ENCODE measurements at regions not wholly inside any gene's neighbourhood (a gene's known extent, or its start where the extent isn't known, plus 50 kb on each side); places are given as distances from the start of the nearest gene placed in this dataset.

DNA sequence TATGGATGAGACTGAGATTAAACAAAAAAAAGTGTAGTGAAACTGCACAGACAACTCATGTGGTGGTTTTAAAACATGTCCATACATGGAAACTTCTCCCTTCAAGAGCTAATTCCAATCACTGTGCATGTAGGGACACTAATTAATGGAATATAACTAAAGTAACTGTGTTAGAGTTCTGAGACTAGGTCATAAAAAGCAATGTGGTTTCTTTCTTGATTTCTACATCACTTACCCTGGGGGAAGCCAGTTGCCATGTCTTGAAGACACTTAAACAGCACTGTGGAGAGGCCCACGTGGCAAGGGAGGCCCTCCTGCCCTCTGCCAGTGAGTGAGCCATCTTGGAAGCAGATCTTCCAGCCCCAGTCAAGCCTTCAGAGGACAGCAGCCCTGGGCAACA is 118.2 kb upstream of the DST start:
- WGBS (ENCODE audit: insufficient coverage, low lambda C conversion rate) = no CpG with 5 or more reads among the region's 1 CpG
- no peak overlapping the region for H3K4me3 ChIP-seq (ENCODE audit: low read length)
- no peaks in the 10 kb centered on the region for H3K4me1 ChIP-seq (ENCODE audit: control insufficient read depth, insufficient read depth, low read length)
- no peaks in the 10 kb centered on the region for H3K36me3 ChIP-seq (ENCODE audit: control insufficient read depth, insufficient read depth, low read length)
- no peak for DNase-seq
- no peak overlapping the region for H3K27ac ChIP-seq (ENCODE audit: low read length)
- no peaks in the 10 kb centered on the region for H3K9me3 ChIP-seq (ENCODE audit: control insufficient read depth, low read depth, low read length)
- no peaks in the 10 kb centered on the region for H3K27me3 ChIP-seq (ENCODE audit: control insufficient read depth, insufficient read depth, low read length)

DNA sequence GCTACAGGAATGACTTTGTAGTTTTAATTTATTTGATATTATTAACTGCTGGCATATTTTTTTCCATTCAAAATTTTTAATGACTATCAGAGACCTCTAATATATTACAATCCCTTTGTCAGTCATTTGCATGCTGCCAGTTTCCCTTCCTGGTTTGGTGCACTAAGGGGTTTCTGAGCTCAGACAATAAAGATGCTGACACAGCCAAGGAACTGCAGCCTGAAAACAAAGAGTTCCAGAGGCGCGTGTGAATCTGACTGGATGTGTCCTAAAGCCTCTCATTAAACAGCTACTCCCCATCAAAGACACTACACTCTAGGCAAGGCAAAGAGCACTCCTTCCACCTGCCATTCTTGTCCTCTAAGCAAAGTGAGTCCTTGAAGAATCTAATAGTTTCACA is 116.8 kb upstream of the DST start:
- WGBS (ENCODE audit: insufficient coverage, low lambda C conversion rate) = 100% methylated on average over 2 of the region's 2 CpGs
- H3K27ac ChIP-seq (ENCODE audit: low read length) = no peak overlapping the region

DNA sequence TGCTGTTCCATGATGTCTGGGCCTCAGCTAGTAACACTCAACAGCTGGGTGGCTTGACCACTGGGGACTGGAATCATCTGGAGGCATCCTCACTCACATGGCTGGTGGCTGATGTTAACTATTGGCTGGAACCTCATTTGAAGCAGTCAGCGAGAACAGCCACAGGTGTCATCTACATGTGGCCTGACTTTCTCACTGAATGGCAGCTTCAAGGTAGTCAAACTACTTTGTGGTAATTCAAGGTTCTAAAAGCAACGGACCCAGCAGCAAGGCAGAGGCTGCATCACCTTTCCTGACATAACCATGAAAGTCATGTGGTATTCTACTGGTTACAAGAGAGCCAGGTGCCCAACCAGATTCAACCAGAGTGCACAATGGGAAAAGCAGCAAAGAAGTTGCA is 115.9 kb upstream of the DST start:
- no peaks in the 10 kb centered on the region for H3K27me3 ChIP-seq (ENCODE audit: control insufficient read depth, insufficient read depth, low read length)
- whole genome bisulfite sequencing (ENCODE audit: insufficient coverage, low lambda C conversion rate) = no CpG with 5 or more reads among the region's 2 CpGs
- H3K4me1 ChIP-seq (ENCODE audit: control insufficient read depth, insufficient read depth, low read length) = no peaks in the 10 kb centered on the region
- no peak for DNase-seq
- H3K4me3 ChIP-seq (ENCODE audit: low read length) = no peak overlapping the region
- H3K36me3 ChIP-seq (ENCODE audit: control insufficient read depth, insufficient read depth, low read length) = no peaks in the 10 kb centered on the region
- H3K9me3 ChIP-seq (ENCODE audit: control insufficient read depth, low read depth, low read length) = no peaks in the 10 kb centered on the region
- no peak overlapping the region for H3K27ac ChIP-seq (ENCODE audit: low read length)

More for the DNA sequence above, 116.8 kb upstream of the DST start:
- Histone ChIP-seq H3K4me1 (ENCODE audit: control insufficient read depth, insufficient read depth, low read length) (no peaks in the 10 kb centered on the region), H3K36me3 (ENCODE audit: control insufficient read depth, insufficient read depth, low read length) (no peaks in the 10 kb centered on the region), H3K27me3 (ENCODE audit: control insufficient read depth, insufficient read depth, low read length) (no peaks in the 10 kb centered on the region), H3K4me3 (ENCODE audit: low read length) (no peak overlapping the region), H3K9me3 (ENCODE audit: control insufficient read depth, low read depth, low read length) (no peaks in the 10 kb centered on the region)
- DNase-seq = no peak

- no peaks in the 10 kb centered on the region for H3K36me3 ChIP-seq (ENCODE audit: control insufficient read depth, insufficient read depth, low read length)
- no peak overlapping the region for H3K4me3 ChIP-seq (ENCODE audit: low read length)
- H3K27ac ChIP-seq (ENCODE audit: low read length) = no peak overlapping the region
- no peaks in the 10 kb centered on the region for H3K9me3 ChIP-seq (ENCODE audit: control insufficient read depth, low read depth, low read length)
- no peaks in the 10 kb centered on the region for H3K27me3 ChIP-seq (ENCODE audit: control insufficient read depth, insufficient read depth, low read length)
- no peak for DNase-seq
- H3K4me1 ChIP-seq (ENCODE audit: control insufficient read depth, insufficient read depth, low read length) = no peaks in the 10 kb centered on the region
Observed at GRCh38 chr6:56758120-56758519, 115.4 kb upstream of the DST start.

DNA sequence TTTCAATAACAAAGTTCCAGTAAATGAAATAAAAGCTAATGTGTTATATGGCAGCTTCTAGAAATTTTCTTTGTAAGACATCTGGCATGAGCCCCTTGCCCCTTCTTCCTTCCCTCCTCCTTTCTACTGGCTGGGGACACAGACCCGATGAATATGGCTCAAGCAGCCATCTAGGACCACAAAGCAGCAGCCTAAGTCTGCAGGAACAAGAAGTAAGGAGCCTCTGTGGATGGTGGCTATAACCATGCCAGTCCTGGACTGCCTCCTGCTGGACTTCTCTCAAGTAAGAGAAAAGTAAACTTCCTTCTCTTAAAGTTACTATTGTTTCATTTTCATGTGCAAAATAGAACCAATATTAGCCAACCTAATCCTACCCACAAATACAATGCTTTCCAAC is 114.9 kb upstream of the DST start:
- Histone ChIP-seq H3K4me3 (ENCODE audit: low read length) (no peak overlapping the region), H3K27ac (ENCODE audit: low read length) (no peak overlapping the region), H3K9me3 (ENCODE audit: control insufficient read depth, low read depth, low read length) (no peaks in the 10 kb centered on the region), H3K36me3 (ENCODE audit: control insufficient read depth, insufficient read depth, low read length) (no peaks in the 10 kb centered on the region), H3K27me3 (ENCODE audit: control insufficient read depth, insufficient read depth, low read length) (no peaks in the 10 kb centered on the region), H3K4me1 (ENCODE audit: control insufficient read depth, insufficient read depth, low read length) (no peaks in the 10 kb centered on the region)
- no CpG with 5 or more reads among the region's 1 CpG for WGBS (ENCODE audit: insufficient coverage, low lambda C conversion rate)
- peak; percentile 49 to 58 for DNase-seq

GRCh38 chr6:56756791-56757587 is 114.3 kb upstream of the DST start:
- no CpG with 5 or more reads among the region's 1 CpG for WGBS (ENCODE audit: insufficient coverage, low lambda C conversion rate)
- Histone ChIP-seq H3K36me3 (ENCODE audit: control insufficient read depth, insufficient read depth, low read length) (no peaks in the 10 kb centered on the region), H3K27me3 (ENCODE audit: control insufficient read depth, insufficient read depth, low read length) (no peaks in the 10 kb centered on the region), H3K27ac (ENCODE audit: low read length) (no peak overlapping the region), H3K9me3 (ENCODE audit: control insufficient read depth, low read depth, low read length) (no peaks in the 10 kb centered on the region), H3K4me3 (ENCODE audit: low read length) (no peak overlapping the region), H3K4me1 (ENCODE audit: control insufficient read depth, insufficient read depth, low read length) (no peaks in the 10 kb centered on the region)
- no peak for DNase-seq

GRCh38 chr6:56756219-56756789 is 113.6 kb upstream of the DST start:
- Histone ChIP-seq H3K4me1 (ENCODE audit: control insufficient read depth, insufficient read depth, low read length) (no peaks in the 10 kb centered on the region), H3K36me3 (ENCODE audit: control insufficient read depth, insufficient read depth, low read length) (no peaks in the 10 kb centered on the region)

GRCh38 chr6:56755040-56755439 is 112.4 kb upstream of the DST start:
- Histone ChIP-seq H3K27me3 (ENCODE audit: control insufficient read depth, insufficient read depth, low read length) (no peaks in the 10 kb centered on the region), H3K9me3 (ENCODE audit: control insufficient read depth, low read depth, low read length) (no peaks in the 10 kb centered on the region), H3K4me3 (ENCODE audit: low read length) (no peak overlapping the region), H3K36me3 (ENCODE audit: control insufficient read depth, insufficient read depth, low read length) (no peaks in the 10 kb centered on the region), H3K4me1 (ENCODE audit: control insufficient read depth, insufficient read depth, low read length) (no peaks in the 10 kb centered on the region), H3K27ac (ENCODE audit: low read length) (no peak overlapping the region)
- WGBS (ENCODE audit: insufficient coverage, low lambda C conversion rate) = no CpG with 5 or more reads among the region's 2 CpGs
- DNase-seq = no peak

More at GRCh38 chr6:56756219-56756789, 113.6 kb upstream of the DST start:
- H3K9me3 ChIP-seq (ENCODE audit: control insufficient read depth, low read depth, low read length) = no peaks in the 10 kb centered on the region
- H3K27ac ChIP-seq (ENCODE audit: low read length) = no peak overlapping the region
- no peaks in the 10 kb centered on the region for H3K27me3 ChIP-seq (ENCODE audit: control insufficient read depth, insufficient read depth, low read length)
- no peak for DNase-seq
- H3K4me3 ChIP-seq (ENCODE audit: low read length) = no peak overlapping the region
- no CpG with 5 or more reads among the region's 4 CpGs for WGBS (ENCODE audit: insufficient coverage, low lambda C conversion rate)

- Histone ChIP-seq H3K9me3 (ENCODE audit: control insufficient read depth, low read depth, low read length) (no peaks in the 10 kb centered on the region), H3K27me3 (ENCODE audit: control insufficient read depth, insufficient read depth, low read length) (no peaks in the 10 kb centered on the region), H3K4me1 (ENCODE audit: control insufficient read depth, insufficient read depth, low read length) (no peaks in the 10 kb centered on the region), H3K4me3 (ENCODE audit: low read length) (no peak overlapping the region), H3K27ac (ENCODE audit: low read length) (no peak overlapping the region), H3K36me3 (ENCODE audit: control insufficient read depth, insufficient read depth, low read length) (no peaks in the 10 kb centered on the region)
- 90% methylated on average over 1 of the region's 1 CpG for WGBS (ENCODE audit: insufficient coverage, low lambda C conversion rate)
- no peak for DNase-seq
Observed at GRCh38 chr6:56753811-56754210, 111.1 kb upstream of the DST start.

DNA sequence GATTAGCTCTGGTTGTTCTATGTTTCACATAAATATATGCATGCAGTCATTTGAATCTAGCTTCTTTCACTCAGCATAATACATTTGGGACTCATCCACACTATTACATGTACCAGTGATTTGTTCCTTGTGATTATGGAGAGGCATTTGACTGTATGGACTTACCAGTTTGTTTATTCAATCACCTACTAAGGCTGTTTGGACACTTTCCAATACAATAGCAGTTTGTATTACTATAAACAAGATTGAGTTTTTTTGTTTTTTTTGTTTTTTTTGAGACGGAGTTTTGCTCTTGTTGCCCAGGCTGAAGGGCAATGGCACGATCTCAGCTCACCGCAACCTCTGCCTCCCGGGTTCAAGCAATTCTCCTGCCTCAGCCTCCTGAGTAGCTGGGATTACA is 109.8 kb upstream of the DST start:
- no CpG with 5 or more reads among the region's 4 CpGs for WGBS (ENCODE audit: insufficient coverage, low lambda C conversion rate)
- Histone ChIP-seq H3K27me3 (ENCODE audit: control insufficient read depth, insufficient read depth, low read length) (no peaks in the 10 kb centered on the region), H3K9me3 (ENCODE audit: control insufficient read depth, low read depth, low read length) (no peaks in the 10 kb centered on the region), H3K4me3 (ENCODE audit: low read length) (no peak overlapping the region), H3K4me1 (ENCODE audit: control insufficient read depth, insufficient read depth, low read length) (no peaks in the 10 kb centered on the region), H3K36me3 (ENCODE audit: control insufficient read depth, insufficient read depth, low read length) (no peaks in the 10 kb centered on the region), H3K27ac (ENCODE audit: low read length) (no peak overlapping the region)
- no peak for DNase-seq

DNA sequence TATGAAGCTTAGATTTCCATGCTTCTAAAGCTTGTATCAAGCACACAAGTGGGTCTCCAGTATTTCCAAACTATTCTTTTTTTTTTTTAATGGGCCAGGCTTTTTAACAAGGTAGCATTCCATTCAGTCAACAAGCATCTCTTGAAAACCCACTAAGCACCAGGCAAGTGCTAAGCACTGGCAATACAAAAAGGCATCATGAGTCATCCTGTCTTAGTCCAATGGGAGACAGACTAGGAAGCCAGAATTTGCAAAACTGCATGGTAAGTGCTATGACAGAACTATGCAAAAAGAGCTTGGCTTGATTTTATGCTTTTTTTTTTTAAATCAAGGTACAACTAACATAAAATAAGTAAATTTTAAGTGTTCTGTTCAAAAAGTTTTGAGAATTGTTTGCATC is 109.3 kb upstream of the DST start:
- H3K27ac ChIP-seq (ENCODE audit: low read length) = no peak overlapping the region
- no peaks in the 10 kb centered on the region for H3K9me3 ChIP-seq (ENCODE audit: control insufficient read depth, low read depth, low read length)
- no peak for DNase-seq
- no peaks in the 10 kb centered on the region for H3K4me1 ChIP-seq (ENCODE audit: control insufficient read depth, insufficient read depth, low read length)
- H3K4me3 ChIP-seq (ENCODE audit: low read length) = no peak overlapping the region
- H3K27me3 ChIP-seq (ENCODE audit: control insufficient read depth, insufficient read depth, low read length) = no peaks in the 10 kb centered on the region
- H3K36me3 ChIP-seq (ENCODE audit: control insufficient read depth, insufficient read depth, low read length) = no peaks in the 10 kb centered on the region
